ENCODE measurements at regions not wholly inside any gene's neighbourhood (a gene's known extent, or its start where the extent isn't known, plus 50 kb on each side); places are given as distances from the start of the nearest gene placed in this dataset.
A peak's percentile ranks its signal among the peaks of the same experiment; 100 is the strongest.

DNA sequence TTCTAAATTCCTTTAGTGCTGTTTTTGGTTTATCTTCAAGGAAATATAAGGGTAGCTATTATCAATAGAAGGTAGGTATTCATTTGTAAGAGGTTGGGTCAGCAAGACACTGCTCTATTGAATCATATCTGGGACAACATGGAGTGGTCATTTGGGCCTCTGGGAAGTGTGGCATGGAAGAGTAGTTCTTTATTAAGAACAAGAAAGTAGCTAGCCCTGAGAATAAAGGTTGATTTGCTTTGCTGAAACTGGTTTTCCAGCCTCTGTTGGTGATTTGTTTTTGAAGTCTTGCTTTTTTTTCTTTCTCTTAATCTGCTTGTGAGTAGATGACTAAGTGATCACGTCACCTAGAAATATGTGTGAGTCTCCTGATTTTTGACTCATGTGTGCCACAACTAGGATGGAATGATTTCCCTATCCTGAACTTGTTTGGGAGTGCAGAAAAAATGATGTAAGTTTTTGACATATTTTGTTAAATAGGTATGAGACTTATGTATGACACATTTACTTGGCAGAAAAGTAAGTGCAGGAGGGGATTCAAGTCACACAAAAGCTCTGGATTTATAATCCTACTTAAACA, 381.8 kb downstream of the CENPW start:
- TF ChIP-seq POLR2A (IDR thresholded peaks at IDR 0.05; ENCODE audit: low read depth, low read length), result no peak
- TF ChIP-seq, protein P1, sequence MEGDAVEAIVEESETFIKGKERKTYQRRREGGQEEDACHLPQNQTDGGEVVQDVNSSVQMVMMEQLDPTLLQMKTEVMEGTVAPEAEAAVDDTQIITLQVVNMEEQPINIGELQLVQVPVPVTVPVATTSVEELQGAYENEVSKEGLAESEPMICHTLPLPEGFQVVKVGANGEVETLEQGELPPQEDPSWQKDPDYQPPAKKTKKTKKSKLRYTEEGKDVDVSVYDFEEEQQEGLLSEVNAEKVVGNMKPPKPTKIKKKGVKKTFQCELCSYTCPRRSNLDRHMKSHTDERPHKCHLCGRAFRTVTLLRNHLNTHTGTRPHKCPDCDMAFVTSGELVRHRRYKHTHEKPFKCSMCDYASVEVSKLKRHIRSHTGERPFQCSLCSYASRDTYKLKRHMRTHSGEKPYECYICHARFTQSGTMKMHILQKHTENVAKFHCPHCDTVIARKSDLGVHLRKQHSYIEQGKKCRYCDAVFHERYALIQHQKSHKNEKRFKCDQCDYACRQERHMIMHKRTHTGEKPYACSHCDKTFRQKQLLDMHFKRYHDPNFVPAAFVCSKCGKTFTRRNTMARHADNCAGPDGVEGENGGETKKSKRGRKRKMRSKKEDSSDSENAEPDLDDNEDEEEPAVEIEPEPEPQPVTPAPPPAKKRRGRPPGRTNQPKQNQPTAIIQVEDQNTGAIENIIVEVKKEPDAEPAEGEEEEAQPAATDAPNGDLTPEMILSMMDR (conservative IDR thresholded peaks at IDR 0.05; ENCODE audit: low read depth, low read length), result no peak
- peak; percentile 57; the same call in 1 of the 2 replicates for TF ChIP-seq BHLHE40 (IDR thresholded peaks at IDR 0.05; ENCODE audit: low read depth, low read length)
- no peak for TF ChIP-seq CHD1 (IDR thresholded peaks at IDR 0.05; ENCODE audit: low read depth, low read length)
- TF ChIP-seq CEBPB (IDR thresholded peaks at IDR 0.05; ENCODE audit: low read depth, low read length), result peak; percentile 44; the same call in 1 of the 2 replicates
- no peak for TF ChIP-seq NFE2L2 (IDR thresholded peaks at IDR 0.05; ENCODE audit: low read depth, low read length)
- TF ChIP-seq RFX5 (IDR thresholded peaks at IDR 0.05; ENCODE audit: low read depth, low read length), result no peak
- TF ChIP-seq MXI1 (IDR thresholded peaks at IDR 0.05; ENCODE audit: borderline replicate concordance, low read depth, low read length), result no peak
- no peak for TF ChIP-seq MAZ (IDR thresholded peaks at IDR 0.05; ENCODE audit: borderline replicate concordance, low read depth, low read length)
- no peak for TF ChIP-seq SMC3 (IDR thresholded peaks at IDR 0.05; ENCODE audit: low read depth, low read length)
- no peak for TF ChIP-seq RAD21 (IDR thresholded peaks at IDR 0.05; ENCODE audit: low read length)
- TF ChIP-seq FOS (IDR thresholded peaks at IDR 0.05; ENCODE audit: low read depth, low read length), result peak; percentile 35; the same call in 1 of the 2 replicates
- TF ChIP-seq, protein P2, sequence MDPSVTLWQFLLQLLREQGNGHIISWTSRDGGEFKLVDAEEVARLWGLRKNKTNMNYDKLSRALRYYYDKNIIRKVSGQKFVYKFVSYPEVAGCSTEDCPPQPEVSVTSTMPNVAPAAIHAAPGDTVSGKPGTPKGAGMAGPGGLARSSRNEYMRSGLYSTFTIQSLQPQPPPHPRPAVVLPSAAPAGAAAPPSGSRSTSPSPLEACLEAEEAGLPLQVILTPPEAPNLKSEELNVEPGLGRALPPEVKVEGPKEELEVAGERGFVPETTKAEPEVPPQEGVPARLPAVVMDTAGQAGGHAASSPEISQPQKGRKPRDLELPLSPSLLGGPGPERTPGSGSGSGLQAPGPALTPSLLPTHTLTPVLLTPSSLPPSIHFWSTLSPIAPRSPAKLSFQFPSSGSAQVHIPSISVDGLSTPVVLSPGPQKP (IDR thresholded peaks at IDR 0.05; ENCODE audit: borderline replicate concordance, low read depth, low read length), result no peak
